Neural progenitor cell (in vitro differentiated cells): ENCODE measurements at regions not wholly inside any gene's neighbourhood (a gene's known extent, or its start where the extent isn't known, plus 50 kb on each side); places are given as distances from the start of the nearest gene placed in this dataset.

ENCODE experiments used
- DNase-seq: peaks from one replicate; pipeline ENCODE4 v3.0.0-alpha.2; 2016; ENCODE audit warnings: low spot score
- H2AFZ ChIP-seq: fragments of 200-600 bp; sonication (generic); replicated peaks from 2 replicates; pipeline ENCODE4 v1.6.1; 2016; ENCODE audit warnings: antibody characterized with exemption
- H3F3A ChIP-seq: fragments of 200-600 bp; sonication (generic); 2 replicates; pipeline ENCODE4 v1.6.1; 2016; ENCODE audit warnings: antibody characterized with exemption, low read depth
- H3K27ac ChIP-seq: fragments of 200-600 bp; sonication (generic); 2 replicates; pipeline ENCODE4 v1.5.1; 2016; ENCODE audit warnings: mild to moderate bottlenecking
- H3K27me3 ChIP-seq: fragments of 200-600 bp; sonication (generic); 2 replicates; pipeline ENCODE4 v1.6.1; 2016; ENCODE audit warnings: mild to moderate bottlenecking, moderate library complexity
- H3K36me3 ChIP-seq: fragments of 200-600 bp; sonication (generic); 2 replicates; pipeline ENCODE4 v1.5.1; 2016
- H3K4me1 ChIP-seq: fragments of 200-600 bp; sonication (generic); 2 replicates; pipeline ENCODE4 v1.6.1; 2016; ENCODE audit warnings: mixed run types
- H3K4me2 ChIP-seq: fragments of 200-600 bp; sonication (generic); 2 replicates; pipeline ENCODE4 v1.6.1; 2016
- H3K4me3 ChIP-seq: fragments of 200-600 bp; sonication (generic); 2 replicates; pipeline ENCODE4 v1.5.1; 2016
- H3K79me2 ChIP-seq: fragments of 200-600 bp; sonication (generic); 2 replicates; pipeline ENCODE4 v1.6.1; 2016; ENCODE audit warnings: low read depth
- H3K9ac ChIP-seq: fragments of 200-600 bp; sonication (generic); 2 replicates; pipeline ENCODE4 v1.6.1; 2016
- H3K9me3 ChIP-seq: fragments of 200-600 bp; sonication (generic); 2 replicates; pipeline ENCODE4 v1.5.1; 2016; ENCODE audit warnings: low read depth
- H4K20me1 ChIP-seq: fragments of 200-600 bp; sonication (generic); 2 replicates; pipeline ENCODE4 v1.6.1; 2016; ENCODE audit warnings: low read depth
- H3K27ac Mint-ChIP-seq: 3 replicates; pipeline ENCODE4 v1.8.0; 2021; ENCODE audit warnings: mixed read lengths
- H3K27me3 Mint-ChIP-seq: 2 replicates; pipeline ENCODE4 v1.8.0; 2022; ENCODE audit warnings: low read depth, mild to moderate bottlenecking, inconsistent platforms, moderate library complexity, mixed read lengths; ENCODE audit not compliant: insufficient read depth
- H3K36me3 Mint-ChIP-seq: 3 replicates; pipeline ENCODE4 v1.8.0; 2021; ENCODE audit warnings: mixed read lengths
- H3K4me1 Mint-ChIP-seq: 3 replicates; pipeline ENCODE4 v1.8.0; 2021; ENCODE audit warnings: mixed read lengths
- H3K4me3 Mint-ChIP-seq: 3 replicates; pipeline ENCODE4 v1.8.0; 2021; ENCODE audit warnings: mild to moderate bottlenecking, moderate library complexity, mixed read lengths
- H3K9me3 Mint-ChIP-seq: 3 replicates; pipeline ENCODE4 v1.8.0; 2020; ENCODE audit warnings: mixed read lengths
- EZH2 ChIP-seq: fragments of 200-600 bp; sonication (generic); IDR thresholded peaks from 2 replicates; pipeline ENCODE4 v1.6.1; 2017; ENCODE audit warnings: antibody characterized with exemption, mild to moderate bottlenecking, moderate library complexity
- EZH2phosphoT487 ChIP-seq: fragments of 200-600 bp; sonication (generic); IDR thresholded peaks from 2 replicates; pipeline ENCODE4 v1.6.1; 2017; ENCODE audit warnings: antibody characterized with exemption
- TF ChIP-seq, protein P1 (sequence below): fragments of 200-600 bp; sonication (generic); IDR thresholded peaks from 2 replicates; pipeline ENCODE4 v1.5.1; 2017; ENCODE audit warnings: antibody characterized with exemption, mild to moderate bottlenecking

DNA sequence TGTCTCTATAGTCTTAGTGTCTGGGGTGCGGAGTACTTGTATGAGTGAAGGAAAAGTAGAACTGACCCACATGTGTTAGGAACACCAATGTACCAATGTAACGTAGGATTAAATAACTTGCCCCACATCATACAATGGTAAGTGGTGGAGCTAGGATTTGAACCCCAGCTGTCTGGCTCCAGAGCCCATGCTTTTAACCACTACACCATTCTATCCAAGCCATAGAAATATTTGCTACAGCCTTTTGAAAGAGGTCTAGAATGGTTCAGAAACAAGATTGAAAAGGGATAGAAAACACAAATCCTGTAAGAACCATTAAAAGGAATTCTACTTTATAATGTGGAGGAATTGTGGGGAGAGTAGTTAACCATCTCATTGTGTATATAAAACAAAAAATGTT, 169.9 kb upstream of the ATP6AP2 start:
- Histone ChIP-seq H3K9ac (no peak overlapping the region), H3F3A (no peaks in the 10 kb centered on the region), H4K20me1 (no peaks in the 10 kb centered on the region), H3K79me2 (no peaks in the 10 kb centered on the region), H3K4me2 (no peak overlapping the region), H3K36me3 (no peaks in the 10 kb centered on the region), H2AFZ (no peak overlapping the region), H3K9me3 (no peaks in the 10 kb centered on the region), H3K27ac (no peak overlapping the region), H3K27me3 (no peaks in the 10 kb centered on the region), H3K4me1 (no peaks in the 10 kb centered on the region), H3K4me3 (no peak overlapping the region)
- Mint-ChIP-seq H3K27me3 (peaks cover 2% of the 10 kb centered on the region), H3K4me1 (peaks cover 7% of the 10 kb centered on the region), H3K36me3 (no peaks in the 10 kb centered on the region), H3K4me3 (no peak overlapping the region), H3K9me3 (peaks cover 28% of the 10 kb centered on the region), H3K27ac (no peak overlapping the region)
- no peak for DNase-seq
- TF ChIP-seq EZH2phosphoT487 = no peak

DNA sequence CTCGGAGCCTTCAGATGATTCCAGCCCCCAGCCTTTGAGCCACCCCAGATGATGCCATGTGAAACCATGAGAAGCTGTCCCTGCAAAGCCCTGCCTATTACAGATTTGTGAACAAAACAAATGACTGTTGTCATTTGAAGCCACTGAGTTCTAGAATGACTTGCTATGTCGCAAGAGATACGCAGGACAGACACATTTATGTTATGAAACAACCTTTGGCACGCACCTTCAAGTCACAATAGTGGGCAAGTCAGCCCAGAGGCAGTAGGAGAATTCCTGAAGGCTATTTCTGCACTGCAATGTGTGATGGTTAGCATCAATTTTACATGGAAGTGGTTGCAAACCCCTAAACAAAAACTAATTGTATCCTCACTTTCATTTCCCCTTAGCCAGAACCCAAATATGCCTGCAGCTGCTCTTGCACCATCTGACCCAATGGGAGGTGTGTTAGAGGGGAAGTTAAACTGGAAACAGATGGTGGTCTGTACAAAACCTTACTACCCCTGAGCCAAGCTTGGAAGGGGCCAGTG, 174.4 kb upstream of the ATP6AP2 start:
- H3K9me3 ChIP-seq = no peaks in the 10 kb centered on the region
- H3K4me1 ChIP-seq = peaks cover 5% of the 10 kb centered on the region
- Mint-ChIP-seq H3K27me3 (peaks cover 7% of the 10 kb centered on the region), H3K4me3 (no peak overlapping the region), H3K27ac (no peak overlapping the region), H3K4me1 (peaks cover 11% of the 10 kb centered on the region), H3K36me3 (no peaks in the 10 kb centered on the region), H3K9me3 (peaks cover 26% of the 10 kb centered on the region)
- no peak for DNase-seq
- no peak overlapping the region for H3K27ac ChIP-seq
- no peak overlapping the region for H3K9ac ChIP-seq
- no peaks in the 10 kb centered on the region for H4K20me1 ChIP-seq
- no peaks in the 10 kb centered on the region for H3F3A ChIP-seq
- no peak overlapping the region for H3K4me3 ChIP-seq
- H3K4me2 ChIP-seq = no peak overlapping the region
- no peaks in the 10 kb centered on the region for H3K36me3 ChIP-seq
- TF ChIP-seq EZH2 (no peak), EZH2phosphoT487 (no peak)
- TF ChIP-seq, protein P1, sequence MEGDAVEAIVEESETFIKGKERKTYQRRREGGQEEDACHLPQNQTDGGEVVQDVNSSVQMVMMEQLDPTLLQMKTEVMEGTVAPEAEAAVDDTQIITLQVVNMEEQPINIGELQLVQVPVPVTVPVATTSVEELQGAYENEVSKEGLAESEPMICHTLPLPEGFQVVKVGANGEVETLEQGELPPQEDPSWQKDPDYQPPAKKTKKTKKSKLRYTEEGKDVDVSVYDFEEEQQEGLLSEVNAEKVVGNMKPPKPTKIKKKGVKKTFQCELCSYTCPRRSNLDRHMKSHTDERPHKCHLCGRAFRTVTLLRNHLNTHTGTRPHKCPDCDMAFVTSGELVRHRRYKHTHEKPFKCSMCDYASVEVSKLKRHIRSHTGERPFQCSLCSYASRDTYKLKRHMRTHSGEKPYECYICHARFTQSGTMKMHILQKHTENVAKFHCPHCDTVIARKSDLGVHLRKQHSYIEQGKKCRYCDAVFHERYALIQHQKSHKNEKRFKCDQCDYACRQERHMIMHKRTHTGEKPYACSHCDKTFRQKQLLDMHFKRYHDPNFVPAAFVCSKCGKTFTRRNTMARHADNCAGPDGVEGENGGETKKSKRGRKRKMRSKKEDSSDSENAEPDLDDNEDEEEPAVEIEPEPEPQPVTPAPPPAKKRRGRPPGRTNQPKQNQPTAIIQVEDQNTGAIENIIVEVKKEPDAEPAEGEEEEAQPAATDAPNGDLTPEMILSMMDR = no peak
- H2AFZ ChIP-seq = no peak overlapping the region
- no peaks in the 10 kb centered on the region for H3K27me3 ChIP-seq
- H3K79me2 ChIP-seq = no peaks in the 10 kb centered on the region

DNA sequence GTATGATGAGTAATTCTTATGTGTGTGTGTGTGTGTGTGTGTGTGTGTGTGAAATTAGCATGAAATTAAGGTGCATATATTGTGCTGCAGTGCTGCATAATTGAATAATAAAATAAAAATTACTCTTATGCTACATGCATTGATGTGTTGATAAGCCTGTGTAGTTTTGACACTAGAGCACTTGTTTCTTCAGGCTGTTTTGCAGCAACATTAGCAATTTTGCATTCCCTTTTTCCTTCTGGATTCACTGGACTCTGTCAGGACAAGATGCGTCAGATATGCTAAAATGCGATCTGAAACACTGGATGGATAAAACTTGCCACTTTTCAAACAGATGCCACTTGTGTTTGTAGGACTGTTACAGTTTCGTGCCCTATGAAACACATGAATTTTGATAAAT, 175.4 kb upstream of the ATP6AP2 start:
- H3K27me3 ChIP-seq = no peaks in the 10 kb centered on the region
- DNase-seq = no peak
- H3K36me3 ChIP-seq = no peaks in the 10 kb centered on the region
- no peak overlapping the region for H2AFZ ChIP-seq
- H3K27ac ChIP-seq = no peak overlapping the region
- no peaks in the 10 kb centered on the region for H3K79me2 ChIP-seq
- H3K9me3 Mint-ChIP-seq = peaks cover 20% of the 10 kb centered on the region
- H3K4me3 ChIP-seq = no peak overlapping the region
- H3K27me3 Mint-ChIP-seq = peaks cover 7% of the 10 kb centered on the region
- H3K4me2 ChIP-seq = no peak overlapping the region
- no peaks in the 10 kb centered on the region for H3K36me3 Mint-ChIP-seq
- no peaks in the 10 kb centered on the region for H3K9me3 ChIP-seq
- TF ChIP-seq, protein P1 = no peak
- TF ChIP-seq EZH2phosphoT487 = no peak
- no peak for TF ChIP-seq EZH2
- no peak overlapping the region for H3K9ac ChIP-seq
- H4K20me1 ChIP-seq = no peaks in the 10 kb centered on the region
- H3F3A ChIP-seq = no peaks in the 10 kb centered on the region
- H3K4me1 Mint-ChIP-seq = peaks cover 11% of the 10 kb centered on the region
- H3K27ac Mint-ChIP-seq = no peak overlapping the region
- no peak overlapping the region for H3K4me3 Mint-ChIP-seq
- H3K4me1 ChIP-seq = peaks cover 5% of the 10 kb centered on the region

DNA sequence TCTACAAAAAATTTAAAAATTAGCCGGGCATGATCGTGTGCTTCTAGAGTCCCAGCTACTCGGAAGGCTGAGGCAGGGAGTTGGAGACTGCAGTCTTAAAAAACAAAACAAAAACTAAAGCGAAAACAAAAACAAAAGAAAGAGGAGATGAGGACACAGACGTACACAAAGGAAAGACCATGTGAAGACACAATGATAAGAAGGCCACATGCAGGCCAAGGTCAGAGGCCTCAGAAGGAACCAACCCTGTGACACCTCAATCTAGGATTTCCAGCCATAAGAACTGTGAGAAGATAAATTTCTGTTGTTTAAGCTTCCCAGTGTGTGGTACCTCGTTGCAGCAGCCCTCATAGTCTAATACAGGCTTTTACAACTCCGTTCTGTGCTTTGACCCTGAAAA, 177.0 kb upstream of the ATP6AP2 start:
- peaks cover 5% of the 10 kb centered on the region for H3K4me1 ChIP-seq
- no peak overlapping the region for H3K4me3 Mint-ChIP-seq
- TF ChIP-seq EZH2 = no peak
- no peak for TF ChIP-seq EZH2phosphoT487
- TF ChIP-seq, protein P1 = no peak
- no peak for DNase-seq
- no peaks in the 10 kb centered on the region for H3K79me2 ChIP-seq
- no peaks in the 10 kb centered on the region for H3K36me3 Mint-ChIP-seq
- H3K4me1 Mint-ChIP-seq = peaks cover 11% of the 10 kb centered on the region
- no peaks in the 10 kb centered on the region for H3K9me3 ChIP-seq
- no peaks in the 10 kb centered on the region for H3F3A ChIP-seq
- H3K9me3 Mint-ChIP-seq = peaks cover 13% of the 10 kb centered on the region
- H4K20me1 ChIP-seq = no peaks in the 10 kb centered on the region
- H3K27me3 ChIP-seq = no peaks in the 10 kb centered on the region
- no peak overlapping the region for H3K27ac Mint-ChIP-seq
- peaks cover 7% of the 10 kb centered on the region for H3K27me3 Mint-ChIP-seq
- no peak overlapping the region for H3K27ac ChIP-seq
- no peak overlapping the region for H3K4me3 ChIP-seq
- no peak overlapping the region for H2AFZ ChIP-seq
- no peak overlapping the region for H3K4me2 ChIP-seq
- H3K36me3 ChIP-seq = no peaks in the 10 kb centered on the region
- no peak overlapping the region for H3K9ac ChIP-seq
